GM23338 (cell line): ENCODE measurements at regions not wholly inside any gene's neighbourhood (a gene's known extent, or its start where the extent isn't known, plus 50 kb on each side); places are given as distances from the start of the nearest gene placed in this dataset.

Source experiments
- ATAC-seq: fragments of 200-7000 bp; cut with Tn5 transposase; 3 replicates; pipeline ENCODE4 v1.9.1; 2020
- DNase-seq: peaks from one replicate; pipeline ENCODE4 v3.0.0-alpha.2; 2015; ENCODE audit warnings: low spot score
- H2AFZ ChIP-seq: fragments of 200-600 bp; sonication (generic); 2 replicates; pipeline ENCODE4 v1.8.0; 2016; ENCODE audit warnings: antibody characterized with exemption, mild to moderate bottlenecking, moderate library complexity
- H3F3A ChIP-seq: fragments of 200-600 bp; sonication (generic); replicated peaks from 2 replicates; pipeline ENCODE4 v1.8.0; 2017; ENCODE audit warnings: antibody characterized with exemption, mixed run types, low read depth
- H3K27ac ChIP-seq: fragments of 200-600 bp; sonication (generic); 2 replicates; pipeline ENCODE4 v1.6.1; 2016; ENCODE audit warnings: low read depth
- H3K27me3 ChIP-seq: fragments of 200-600 bp; sonication (generic); 2 replicates; pipeline ENCODE4 v1.8.0; 2016; ENCODE audit warnings: mild to moderate bottlenecking, mixed run types, moderate library complexity; ENCODE audit not compliant: insufficient read depth
- H3K36me3 ChIP-seq: fragments of 200-600 bp; sonication (generic); 2 replicates; pipeline ENCODE4 v1.8.0; 2016; ENCODE audit warnings: mild to moderate bottlenecking; ENCODE audit not compliant: insufficient read depth
- H3K4me1 ChIP-seq: fragments of 200-600 bp; sonication (generic); 2 replicates; pipeline ENCODE4 v1.8.0; 2016; ENCODE audit warnings: mild to moderate bottlenecking, moderate library complexity; ENCODE audit not compliant: insufficient read depth
- H3K4me2 ChIP-seq: fragments of 200-600 bp; sonication (generic); 2 replicates; pipeline ENCODE4 v1.7.1; 2017; ENCODE audit warnings: mixed run types
- H3K4me3 ChIP-seq: fragments of 200-600 bp; sonication (generic); 2 replicates; pipeline ENCODE4 v1.6.1; 2016; ENCODE audit warnings: mixed run types
- H3K79me2 ChIP-seq: fragments of 200-600 bp; sonication (generic); replicated peaks from 2 replicates; pipeline ENCODE4 v1.8.0; 2017; ENCODE audit warnings: mild to moderate bottlenecking; ENCODE audit not compliant: insufficient read depth
- H3K9me2 ChIP-seq: fragments of 200-600 bp; sonication (generic); 2 replicates; pipeline ENCODE4 v1.8.0; 2017; ENCODE audit not compliant: insufficient read depth
- H4K20me1 ChIP-seq: fragments of 200-600 bp; sonication (generic); replicated peaks from 2 replicates; pipeline ENCODE4 v1.8.0; 2017; ENCODE audit warnings: mild to moderate bottlenecking; ENCODE audit not compliant: insufficient read depth
- H3K27ac Mint-ChIP-seq: 2 replicates; pipeline ENCODE4 v1.8.0; 2020; ENCODE audit warnings: inconsistent platforms, mild to moderate bottlenecking, moderate library complexity, mixed read lengths
- H3K27me3 Mint-ChIP-seq: 3 replicates; pipeline ENCODE4 v1.8.0; 2022; ENCODE audit warnings: low read depth, mild to moderate bottlenecking, moderate library complexity, mixed read lengths, inconsistent platforms; ENCODE audit not compliant: insufficient read depth, poor library complexity
- H3K36me3 Mint-ChIP-seq: 3 replicates; pipeline ENCODE4 v1.8.0; 2021; ENCODE audit warnings: low read depth, mild to moderate bottlenecking, inconsistent platforms, moderate library complexity, mixed read lengths
- H3K4me1 Mint-ChIP-seq: 3 replicates; pipeline ENCODE4 v1.8.0; 2020; ENCODE audit warnings: mild to moderate bottlenecking, inconsistent platforms, mixed read lengths
- H3K4me3 Mint-ChIP-seq: 3 replicates; pipeline ENCODE4 v1.8.0; 2021; ENCODE audit warnings: moderate library complexity, mild to moderate bottlenecking, inconsistent platforms, mixed read lengths
- H3K9me3 Mint-ChIP-seq: 3 replicates; pipeline ENCODE4 v1.8.0; 2020; ENCODE audit warnings: moderate library complexity, mild to moderate bottlenecking, inconsistent platforms, mixed read lengths
- CREB1 ChIP-seq: fragments of 250-450 bp; sonication (Bioruptor Pico); IDR thresholded peaks from 2 replicates; pipeline ENCODE4 v1.5.0; 2020; ENCODE audit warnings: low read depth, mild to moderate bottlenecking, moderate library complexity
- CTCF ChIP-seq, 2 experiments: fragments of 200-600 bp in 1 of 2; sonication (generic) in 1 of 2; conservative IDR thresholded peaks; 2 replicates each; pipeline versions ENCODE4 v1.5.1 to v1.6.1; 2016 to 2017; ENCODE audit warnings: antibody characterized with exemption in 2 of 2, low read depth in 2 of 2, mild to moderate bottlenecking in 2 of 2, moderate library complexity in 1 of 2
- ETS1 ChIP-seq: IDR thresholded peaks from 2 replicates; pipeline ENCODE4 v1.6.1; 2016; ENCODE audit warnings: antibody characterized with exemption
- EZH2 ChIP-seq: fragments of 200-600 bp; sonication (generic); IDR thresholded peaks from one replicate; pipeline ENCODE4 v1.8.0; 2017; ENCODE audit warnings: antibody characterized with exemption, mild to moderate bottlenecking, low read depth; ENCODE audit not compliant: unreplicated experiment
- EZH2phosphoT487 ChIP-seq: fragments of 200-600 bp; sonication (generic); IDR thresholded peaks from one replicate; pipeline ENCODE4 v1.8.1; 2018; ENCODE audit warnings: antibody characterized with exemption; ENCODE audit not compliant: unreplicated experiment
- JUNB ChIP-seq: IDR thresholded peaks from one replicate; pipeline ENCODE4 v1.6.1; 2016; ENCODE audit warnings: antibody characterized with exemption; ENCODE audit not compliant: unreplicated experiment
- NANOG ChIP-seq: IDR thresholded peaks from 2 replicates; pipeline ENCODE4 v1.6.1; 2016; ENCODE audit warnings: antibody characterized with exemption, borderline replicate concordance
- POLR2AphosphoS5 ChIP-seq: IDR thresholded peaks from 2 replicates; pipeline ENCODE4 v1.6.1; 2016; ENCODE audit warnings: antibody characterized with exemption, low read depth
- REST ChIP-seq: IDR thresholded peaks from one replicate; pipeline ENCODE4 v1.6.1; 2018; ENCODE audit warnings: antibody characterized with exemption; ENCODE audit not compliant: unreplicated experiment
- STAT1 ChIP-seq: IDR thresholded peaks from one replicate; pipeline ENCODE4 v1.6.1; 2016; ENCODE audit warnings: antibody characterized with exemption; ENCODE audit not compliant: unreplicated experiment
- ZNF114 ChIP-seq: fragments of 250-450 bp; sonication (Bioruptor Pico); IDR thresholded peaks from 2 replicates; pipeline ENCODE4 v1.5.0; 2020; ENCODE audit warnings: mild to moderate bottlenecking, moderate library complexity
- ZNF331 ChIP-seq: fragments of 250-450 bp; sonication (Bioruptor Pico); IDR thresholded peaks from 2 replicates; pipeline ENCODE4 v1.5.0; 2020; ENCODE audit warnings: low read depth, mild to moderate bottlenecking, moderate library complexity
- ZNF462 ChIP-seq: fragments of 250-450 bp; sonication (Bioruptor Pico); IDR thresholded peaks from 2 replicates; pipeline ENCODE4 v1.5.0; 2020; ENCODE audit warnings: mild to moderate bottlenecking, moderate library complexity

GRCh38 chr6:89013438-89013837 is 50.0 kb upstream of the RNGTT start:
- H3K79me2 ChIP-seq = no peaks in the 10 kb centered on the region
- H4K20me1 ChIP-seq = no peaks in the 10 kb centered on the region
- no peak overlapping the region for H3K4me3 ChIP-seq
- ATAC-seq = no peak
- H3K4me2 ChIP-seq = no peak overlapping the region
- Mint-ChIP-seq H3K4me1 (peaks cover 13% of the 10 kb centered on the region), H3K27me3 (no peaks in the 10 kb centered on the region), H3K27ac (no peak overlapping the region), H3K36me3 (no peaks in the 10 kb centered on the region), H3K4me3 (no peak overlapping the region), H3K9me3 (peaks cover 3% of the 10 kb centered on the region; the same call in 1 of the 3 replicates)
- peaks cover 15% of the 10 kb centered on the region for H3K4me1 ChIP-seq
- no peaks in the 10 kb centered on the region for H3K9me2 ChIP-seq
- H3F3A ChIP-seq = no peaks in the 10 kb centered on the region
- H3K27me3 ChIP-seq = no peaks in the 10 kb centered on the region
- H3K36me3 ChIP-seq = no peaks in the 10 kb centered on the region; the same call in 1 of the 2 replicates
- no peak for TF ChIP-seq REST
- TF ChIP-seq STAT1 = no peak
- TF ChIP-seq ETS1 = no peak
- no peak for TF ChIP-seq EZH2
- no peak for TF ChIP-seq EZH2phosphoT487
- TF ChIP-seq ZNF114 = no peak
- no peak for TF ChIP-seq CTCF (conservative IDR thresholded peaks at IDR 0.05; ENCODE audit: low read depth in 2 of 2)
- no peak for TF ChIP-seq POLR2AphosphoS5
- no peak for TF ChIP-seq NANOG
- no peak for TF ChIP-seq ZNF462 (CRISPR knock-in tag)
- no peak for TF ChIP-seq ZNF331 (CRISPR knock-in tag)
- no peak for TF ChIP-seq JUNB
- no peak for TF ChIP-seq CREB1
- no peak overlapping the region for H3K27ac ChIP-seq
- no peak overlapping the region; the same call in 1 of the 2 replicates for H2AFZ ChIP-seq
- DNase-seq = no peak
